NCI-H82 treated with DMSO at 0.1 percent for 48 hours (cell line): ENCODE measurements at regions not wholly inside any gene's neighbourhood (a gene's known extent, or its start where the extent isn't known, plus 50 kb on each side); places are given as distances from the start of the nearest gene placed in this dataset.

Experiments
- DNase-seq: peaks from one replicate; lab custom pipeline; 2025; ENCODE audit not compliant: unreplicated experiment; lab: John Stamatoyannopoulos, UW

DNA sequence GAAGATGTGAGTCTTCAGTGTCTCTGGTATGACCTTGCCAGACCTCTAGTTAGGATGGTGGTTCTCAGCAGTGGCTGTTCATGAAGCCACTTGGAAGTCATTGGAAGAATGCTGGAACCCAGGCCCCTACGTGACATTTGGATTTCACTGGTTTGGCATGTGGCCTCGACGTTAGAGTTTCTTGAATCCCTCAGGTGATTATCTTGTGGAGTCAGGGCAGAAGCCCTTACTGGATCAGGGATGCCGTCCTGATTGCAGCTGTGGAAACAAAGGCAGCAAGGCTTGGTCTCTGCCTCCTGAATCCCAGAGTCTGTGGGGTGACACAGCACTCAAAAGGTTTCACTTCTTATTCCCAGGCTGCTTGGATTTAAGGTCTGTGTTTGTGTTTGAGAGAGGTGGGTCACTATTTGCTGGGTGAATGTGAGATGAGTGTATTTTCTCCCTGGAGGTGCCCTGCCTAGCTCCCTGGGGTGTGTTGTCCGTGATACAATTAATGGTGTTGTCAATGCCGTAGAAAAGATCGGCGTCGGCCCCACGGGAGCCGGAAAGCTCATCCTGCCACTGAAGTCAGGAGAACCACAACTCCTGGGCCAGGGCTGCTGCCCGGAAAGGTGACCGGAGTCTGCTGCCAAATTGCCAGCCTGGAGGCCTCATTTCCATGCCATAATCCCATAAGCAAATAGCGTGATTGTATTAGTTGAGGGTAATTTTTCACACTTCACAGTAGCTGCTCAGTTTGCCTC is 939.0 kb downstream of the BRD1 start:
- DNase-seq, result no peak

DNA sequence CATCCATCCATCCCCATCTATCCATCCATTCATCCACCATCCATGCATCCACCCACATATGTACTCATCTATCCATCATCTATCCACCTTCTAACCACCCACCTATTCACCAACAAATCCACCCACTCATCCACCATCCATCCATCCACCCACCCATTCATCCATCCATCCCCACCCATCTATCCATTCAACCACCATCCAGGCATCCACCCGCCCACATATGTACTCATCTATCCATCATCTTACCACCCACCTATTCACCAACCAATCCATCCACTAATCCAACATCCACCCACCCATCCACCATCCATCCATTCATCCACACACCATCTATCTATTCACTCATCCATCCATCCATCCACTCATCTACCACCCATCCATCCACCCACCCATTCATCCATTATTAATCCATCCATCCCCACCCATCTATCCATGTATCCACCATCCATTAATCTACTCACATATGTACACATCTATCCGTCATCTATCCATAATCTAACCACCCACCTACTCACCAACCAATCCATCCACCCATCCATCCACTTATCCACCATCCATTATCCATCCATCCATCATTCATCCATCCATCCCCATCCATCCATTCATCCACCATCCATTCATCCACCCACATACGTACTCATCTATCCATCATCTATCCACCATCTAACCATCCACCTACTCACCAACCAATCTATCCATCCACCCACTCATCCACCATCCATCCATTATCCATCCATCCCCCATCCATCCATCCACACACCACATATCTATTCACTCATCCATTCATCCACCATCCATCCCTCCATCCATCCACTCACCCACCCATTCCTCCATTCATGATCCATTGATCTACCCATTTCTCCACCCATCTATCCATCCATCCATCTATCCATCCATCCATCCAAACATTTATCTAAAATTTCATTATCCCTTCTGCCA is 940.0 kb downstream of the BRD1 start:
- DNase-seq, result no peak

DNA sequence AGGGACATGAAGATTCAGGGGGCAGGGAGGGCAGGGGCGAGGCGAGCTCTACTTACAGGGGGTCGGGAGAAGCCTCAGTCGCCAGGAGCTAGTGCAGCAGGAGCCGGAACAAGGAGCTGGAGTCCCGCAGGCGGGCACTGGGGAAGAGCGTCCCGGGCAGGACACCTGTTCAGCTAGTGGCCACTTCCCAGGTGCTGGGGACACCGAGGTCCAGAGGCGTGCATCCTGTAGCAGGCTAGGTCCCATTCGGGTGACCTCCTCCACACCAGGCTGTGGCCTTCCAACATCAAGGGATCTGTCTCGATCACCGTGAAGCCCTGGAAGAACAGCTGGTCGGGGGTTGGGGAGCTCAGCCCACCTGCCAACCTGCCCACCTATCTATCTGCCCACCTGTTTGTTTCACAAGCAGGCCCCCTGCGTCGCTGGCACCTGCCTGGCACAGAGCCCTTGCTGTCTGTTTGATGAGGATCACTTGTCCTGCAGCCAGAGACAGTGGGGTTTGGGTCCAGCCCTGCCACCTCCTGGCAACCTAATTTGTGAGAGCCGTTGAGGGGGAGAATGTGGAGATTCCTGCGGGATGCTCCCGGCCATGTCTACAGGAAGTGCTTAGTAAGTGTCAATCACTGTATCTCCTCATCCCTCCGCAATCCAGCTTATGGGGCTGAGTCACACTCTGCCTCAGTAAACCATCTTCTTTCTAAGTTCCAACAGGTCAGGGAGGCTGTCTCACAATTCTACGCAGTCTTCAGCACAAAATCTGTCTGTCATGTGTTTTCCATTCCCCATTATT is 940.9 kb downstream of the BRD1 start:
- DNase-seq, result no peak

DNA sequence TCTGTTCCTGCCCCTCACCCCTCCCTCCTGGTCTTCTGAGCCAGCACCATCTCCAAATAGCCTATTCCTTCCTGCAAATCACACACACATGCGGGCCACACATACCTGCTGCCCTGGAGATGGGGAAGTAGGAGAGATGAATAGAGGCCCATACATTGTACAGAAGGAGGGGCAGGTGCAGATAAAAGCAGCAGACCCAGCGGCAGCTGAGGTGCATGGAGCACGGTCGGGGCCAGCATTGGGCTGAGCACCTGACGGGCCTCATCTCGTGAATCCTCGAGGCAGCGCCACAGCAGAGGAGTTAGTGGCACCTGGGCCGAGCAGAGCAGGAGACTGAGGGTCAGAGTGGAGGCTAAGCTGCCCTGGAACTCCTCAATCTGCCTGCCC is 941.8 kb downstream of the BRD1 start:
- DNase-seq, result no peak

DNA sequence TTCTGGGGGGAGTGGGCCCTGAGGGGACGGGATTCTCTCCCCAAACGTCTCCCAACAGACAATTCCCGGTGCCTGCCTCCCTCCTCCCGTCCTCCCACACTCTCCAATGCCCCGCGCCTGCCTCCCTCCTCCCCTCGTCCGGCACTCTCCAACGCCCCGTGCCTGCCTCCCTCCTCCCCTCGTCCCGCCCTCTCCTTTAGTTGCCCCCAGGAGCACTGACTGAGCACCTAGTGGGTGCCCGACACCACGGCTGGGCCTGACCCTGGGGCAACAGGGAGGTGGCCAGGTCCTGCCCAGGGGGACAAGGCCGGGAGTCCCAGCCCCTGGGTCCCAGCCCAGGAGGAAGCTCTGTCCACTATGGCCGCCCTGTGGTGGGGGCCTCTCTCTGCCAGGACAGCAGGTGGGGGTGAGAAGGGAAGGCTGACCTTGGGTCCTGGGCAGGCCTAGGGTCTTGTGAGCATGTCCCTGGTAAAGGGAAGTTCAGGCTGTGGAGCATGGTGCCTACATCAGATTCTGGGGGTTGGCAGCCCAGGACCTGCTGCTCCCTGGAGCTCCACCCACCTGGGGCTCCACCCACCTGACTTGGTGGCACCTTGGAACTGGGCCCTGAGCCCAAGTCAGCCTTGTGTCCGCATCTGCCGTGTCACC is 942.3 kb downstream of the BRD1 start:
- no peak for DNase-seq

DNA sequence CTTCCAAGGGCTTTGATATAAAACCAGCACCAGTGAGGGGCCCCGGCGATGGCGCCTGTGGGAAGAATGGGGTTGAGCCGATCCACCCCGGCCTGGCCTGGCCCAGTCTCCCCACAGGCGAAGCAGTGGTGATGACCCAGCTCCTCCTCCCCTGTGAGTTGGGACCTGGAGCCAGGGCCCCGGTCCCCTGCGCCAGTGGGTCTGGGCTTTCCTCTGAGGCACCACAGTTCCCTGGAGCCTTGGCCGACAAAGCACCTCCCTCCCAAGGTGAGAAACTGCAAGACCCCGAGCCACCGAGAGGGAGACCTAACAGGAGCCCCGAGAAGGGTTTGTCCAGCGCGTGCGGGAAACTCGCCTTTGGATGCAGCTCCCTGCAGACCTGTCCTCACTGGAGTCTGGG is 942.9 kb downstream of the BRD1 start:
- DNase-seq, result no peak

DNA sequence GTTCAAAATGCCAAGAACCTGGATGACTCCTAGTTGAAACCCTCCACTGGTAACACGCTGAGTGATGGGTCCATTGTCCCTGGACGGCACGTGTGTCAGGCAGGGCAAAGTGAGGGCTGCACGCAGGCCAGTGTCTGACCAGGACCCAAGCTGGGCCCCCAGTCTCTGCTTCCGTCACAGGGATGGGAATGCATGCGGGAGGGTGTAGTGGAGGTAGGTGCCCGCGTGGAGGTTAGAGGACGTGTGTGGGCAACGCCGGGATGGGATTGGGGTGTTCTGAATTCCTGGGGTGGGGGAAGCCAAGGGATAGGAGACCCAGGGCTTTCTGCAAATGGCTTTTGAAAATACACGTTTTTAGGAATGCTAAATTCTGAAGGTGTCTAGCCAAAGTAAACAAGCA is 943.3 kb downstream of the BRD1 start:
- no peak for DNase-seq

DNA sequence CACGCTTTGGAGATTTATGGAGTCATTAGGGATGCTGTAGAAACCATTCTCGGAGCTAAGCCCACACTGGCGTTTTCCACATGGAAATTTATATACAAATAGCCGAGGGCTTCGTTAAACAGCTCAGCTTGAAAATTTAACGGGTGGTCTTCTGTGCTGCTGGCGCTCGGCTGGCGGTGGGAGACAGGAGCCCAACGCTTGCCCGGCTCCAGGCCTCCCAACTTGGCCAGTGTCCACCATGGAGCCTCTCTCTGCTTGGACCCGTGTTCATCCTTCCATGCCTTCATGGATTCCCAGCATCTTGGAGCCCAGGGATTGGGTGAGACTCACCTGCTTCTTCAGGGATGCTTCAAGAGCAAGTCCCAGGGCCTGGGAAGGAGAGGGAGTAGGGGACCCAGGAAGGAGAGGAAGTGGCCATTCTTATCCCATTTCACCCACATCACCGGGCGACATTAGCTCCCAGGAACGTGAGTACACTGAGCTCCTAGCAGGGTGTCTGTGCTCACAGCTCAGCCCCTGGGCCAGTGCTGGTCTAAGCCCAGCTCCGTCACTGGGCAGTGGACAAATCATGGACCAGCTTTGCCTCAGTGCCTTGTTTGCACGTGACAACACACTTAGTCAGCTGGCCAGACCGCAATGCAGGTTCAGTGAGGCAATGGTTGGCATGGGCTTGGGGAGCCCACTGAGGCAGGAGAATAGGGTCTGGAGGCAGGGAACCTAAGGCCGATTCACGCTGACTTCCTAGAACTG is 944.3 kb downstream of the BRD1 start:
- no peak for DNase-seq

DNA sequence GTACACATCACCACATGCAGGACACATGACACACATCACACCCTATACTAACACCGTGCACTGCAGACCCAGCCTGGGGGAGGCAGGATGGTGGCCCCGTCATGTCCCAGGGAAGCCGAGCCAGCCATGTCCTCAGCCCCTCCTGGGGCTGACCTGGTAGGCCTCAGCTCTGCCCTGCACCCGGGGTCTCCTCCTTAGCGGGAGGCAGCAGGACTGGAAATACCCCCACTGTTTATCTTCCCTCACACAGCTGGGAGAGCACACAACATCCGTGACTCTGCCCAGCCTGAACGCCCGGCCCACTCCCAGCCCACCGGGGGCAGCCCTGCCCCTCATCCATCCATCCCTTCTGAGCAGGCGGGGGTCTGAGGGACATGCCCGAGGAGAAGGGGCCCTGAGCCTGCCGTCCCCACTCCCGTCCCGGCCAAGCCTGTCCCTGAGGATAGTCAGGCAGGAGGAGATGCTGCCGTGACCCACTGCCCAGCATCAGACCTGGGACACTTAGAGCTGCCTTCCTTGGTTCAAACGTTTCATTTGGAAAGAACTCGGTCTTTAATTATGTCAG is 945.0 kb downstream of the BRD1 start:
- DNase-seq, result no peak

DNA sequence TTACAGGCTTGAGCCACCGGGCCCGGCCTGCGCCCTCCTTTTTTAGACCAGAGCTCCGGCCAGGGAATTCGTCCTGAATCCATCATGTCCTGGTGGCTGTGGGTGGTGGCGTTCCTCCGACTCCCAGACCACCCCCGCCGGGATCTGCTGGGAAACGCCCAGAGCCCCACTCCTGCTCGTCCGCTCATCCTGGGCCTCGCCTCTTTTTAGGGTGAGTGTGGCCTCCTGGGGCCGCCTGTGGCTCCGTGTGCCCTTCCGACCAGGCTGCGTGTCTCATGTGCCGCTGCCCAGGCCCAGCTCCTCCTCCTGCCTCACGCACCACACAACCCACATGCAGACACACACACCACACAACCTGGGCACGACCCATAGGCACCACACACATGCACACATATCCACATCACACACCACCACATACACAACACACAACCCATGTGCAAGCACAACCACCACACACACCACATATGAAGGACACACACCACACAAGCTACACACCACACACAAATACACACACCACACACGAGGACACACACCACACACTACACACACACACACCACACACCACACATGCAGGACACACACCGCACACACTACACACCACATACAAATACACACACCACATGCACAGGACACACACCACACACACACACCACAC is 946.2 kb downstream of the BRD1 start:
- no peak for DNase-seq

DNA sequence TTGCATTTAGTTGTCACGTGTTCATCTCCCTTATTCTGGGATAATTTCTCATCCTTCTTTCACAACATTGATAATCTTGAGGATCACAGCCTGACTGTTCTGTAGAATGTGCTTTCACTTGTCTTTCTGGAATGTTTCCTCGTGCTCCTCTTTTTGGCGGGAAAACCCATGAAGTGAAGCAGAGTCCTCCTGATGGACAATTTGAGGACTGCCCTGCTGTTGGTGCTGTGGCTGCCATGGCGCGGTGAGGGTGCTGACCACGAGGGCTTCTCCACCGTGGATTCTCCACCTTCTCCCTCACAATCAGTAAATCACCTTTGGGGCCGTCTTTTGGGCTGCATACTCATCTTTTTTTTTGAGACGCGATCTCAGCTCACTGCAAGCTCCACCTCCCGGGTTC is 946.9 kb downstream of the BRD1 start:
- DNase-seq, result no peak

DNA sequence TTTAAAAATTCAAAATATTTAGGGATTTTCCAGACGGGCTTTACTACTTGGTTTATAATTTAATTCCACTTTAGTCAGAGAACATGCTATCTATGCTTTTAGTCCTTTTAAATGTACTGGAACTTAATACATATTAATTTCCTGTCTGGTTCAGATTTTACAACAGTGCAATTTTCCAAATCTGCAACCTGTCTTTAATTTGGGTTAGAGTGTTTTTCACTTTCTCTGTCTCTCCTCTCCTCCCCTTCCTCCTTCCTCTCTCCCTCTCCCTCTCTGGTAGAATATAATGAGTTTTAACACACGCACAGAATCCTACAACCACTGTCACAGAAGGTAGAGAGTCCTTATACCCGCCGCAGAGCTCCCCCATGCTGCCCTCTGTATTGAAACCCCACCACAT is 950.7 kb downstream of the BRD1 start:
- no peak for DNase-seq

DNA sequence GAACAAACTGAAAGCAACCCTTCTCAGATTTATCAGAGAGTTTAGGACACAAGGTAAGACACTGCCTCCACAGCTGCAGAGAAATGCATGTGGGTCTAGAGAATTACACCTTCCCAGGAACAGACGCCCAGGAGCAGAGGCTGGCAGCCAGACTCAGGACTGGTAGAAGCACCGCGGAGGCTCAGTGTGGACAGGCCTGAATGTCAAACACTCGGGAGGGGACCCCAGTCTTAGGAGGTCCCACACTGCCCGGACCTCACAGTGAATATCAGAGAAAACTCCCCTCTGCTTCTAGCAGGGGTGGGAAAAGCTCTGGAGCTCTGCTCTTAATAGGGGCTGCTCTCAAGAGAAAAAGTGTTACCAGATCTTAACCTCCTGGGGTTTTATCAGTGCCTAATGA is 952.7 kb downstream of the BRD1 start:
- no peak for DNase-seq

DNA sequence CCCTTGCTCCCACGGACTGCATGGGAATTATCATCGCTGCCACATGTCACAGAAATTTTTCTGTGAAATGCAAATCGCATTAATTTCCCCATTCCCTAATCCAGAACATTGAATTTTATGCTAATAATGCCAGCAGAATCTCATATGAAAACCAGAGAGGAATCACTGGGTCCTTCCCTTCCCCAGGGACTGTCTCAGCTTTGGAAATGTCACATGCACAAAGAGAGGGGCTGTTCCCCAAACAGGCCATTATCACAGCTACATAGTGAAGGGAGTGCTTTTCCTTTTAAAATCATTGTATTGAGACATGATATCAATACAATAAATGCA is 954.5 kb downstream of the BRD1 start:
- no peak for DNase-seq

DNA sequence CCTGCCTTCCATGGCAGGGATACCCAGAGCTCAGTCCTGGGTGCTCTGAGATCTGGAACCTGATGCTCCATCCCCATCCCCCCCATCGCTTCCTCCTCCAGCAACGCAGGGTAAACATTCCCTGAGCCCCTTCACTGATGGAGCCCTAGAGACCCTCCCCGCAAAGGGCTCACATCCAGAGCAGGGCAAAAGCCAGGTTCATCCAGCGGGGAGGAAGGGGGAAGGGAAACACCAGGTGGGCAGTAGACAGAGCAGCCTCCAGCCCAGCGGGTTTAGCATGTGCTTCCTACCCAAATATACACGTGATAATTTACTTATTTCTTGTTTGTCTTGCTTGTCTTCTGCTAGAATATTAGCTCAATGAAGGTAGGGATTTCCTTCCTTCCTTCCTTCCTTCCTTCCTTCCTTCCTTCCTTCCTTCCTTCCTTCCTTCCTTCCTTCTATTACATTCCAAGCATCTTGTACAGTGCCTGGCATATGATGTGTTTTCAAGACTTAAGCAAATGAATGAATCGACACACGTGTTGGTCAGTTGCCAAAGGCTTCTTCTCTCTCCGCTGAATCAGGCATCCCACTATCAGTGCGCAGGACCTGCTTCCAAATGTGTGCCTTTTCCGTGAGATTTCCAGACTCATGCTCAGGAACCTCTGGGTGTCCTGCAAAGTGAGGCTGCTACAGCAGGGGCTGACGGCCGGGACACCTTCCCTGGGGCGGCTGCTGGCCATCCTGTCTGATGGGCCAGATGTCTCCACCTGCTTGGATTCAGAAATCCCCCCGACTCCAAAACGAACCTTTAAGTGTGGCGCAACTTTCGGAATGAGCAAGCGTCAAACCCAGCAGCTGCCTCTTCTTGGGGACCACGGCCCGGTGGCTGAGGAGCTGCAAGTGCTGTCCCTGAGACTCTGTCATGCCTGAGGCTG is 955.1 kb downstream of the BRD1 start:
- no peak for DNase-seq

DNA sequence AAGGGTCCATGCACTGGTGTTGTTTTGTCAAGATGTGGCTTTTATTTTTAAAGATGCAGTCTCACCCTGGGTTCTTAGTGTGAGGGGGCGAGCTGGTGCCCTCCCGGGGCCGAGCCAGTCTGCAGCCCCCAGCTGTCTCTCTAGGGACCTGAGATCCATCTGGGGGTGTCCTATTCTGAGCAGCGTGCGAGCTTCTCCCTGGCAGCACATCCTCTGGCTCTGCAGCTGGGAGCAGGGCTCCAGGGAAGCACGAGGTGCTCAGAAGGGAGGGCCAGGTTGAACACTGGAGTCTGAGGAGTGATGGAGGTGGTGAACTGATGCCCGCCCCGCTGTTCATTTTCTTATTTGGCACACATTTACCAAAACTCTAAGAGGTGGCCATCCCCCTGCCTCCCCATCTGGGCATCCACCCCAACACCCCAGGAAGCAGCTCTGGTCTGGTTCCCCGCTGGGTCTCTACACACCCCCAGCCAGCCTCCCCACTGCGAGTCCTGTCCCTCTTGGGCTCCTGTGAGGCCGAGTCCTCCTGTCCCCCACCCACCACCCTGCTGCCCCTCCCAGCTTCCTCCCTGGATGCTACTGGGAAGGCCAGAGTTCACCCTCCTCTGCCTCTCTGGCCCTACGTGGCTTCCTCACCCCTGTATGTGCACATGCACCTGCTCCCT is 956.4 kb downstream of the BRD1 start:
- DNase-seq, result no peak

DNA sequence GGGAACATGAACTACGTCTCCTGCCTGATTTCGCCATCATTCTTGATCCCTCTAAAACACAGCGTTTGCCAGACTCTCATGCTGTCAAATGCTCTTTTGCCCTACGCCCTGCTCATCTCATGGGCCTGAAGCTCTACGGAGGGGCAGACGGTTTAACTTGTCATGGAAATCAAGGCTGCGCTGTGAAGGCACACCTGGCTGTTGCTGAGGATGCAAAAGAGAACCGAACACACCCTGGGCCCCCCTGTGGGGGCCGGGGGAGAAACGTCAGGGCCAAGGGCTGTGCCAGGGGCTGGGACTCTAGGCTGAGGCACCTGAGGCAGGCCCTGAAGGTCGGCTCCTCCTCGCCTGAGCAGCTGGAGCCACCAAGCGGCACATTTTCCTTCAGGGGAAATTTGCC is 957.2 kb downstream of the BRD1 start:
- no peak for DNase-seq

DNA sequence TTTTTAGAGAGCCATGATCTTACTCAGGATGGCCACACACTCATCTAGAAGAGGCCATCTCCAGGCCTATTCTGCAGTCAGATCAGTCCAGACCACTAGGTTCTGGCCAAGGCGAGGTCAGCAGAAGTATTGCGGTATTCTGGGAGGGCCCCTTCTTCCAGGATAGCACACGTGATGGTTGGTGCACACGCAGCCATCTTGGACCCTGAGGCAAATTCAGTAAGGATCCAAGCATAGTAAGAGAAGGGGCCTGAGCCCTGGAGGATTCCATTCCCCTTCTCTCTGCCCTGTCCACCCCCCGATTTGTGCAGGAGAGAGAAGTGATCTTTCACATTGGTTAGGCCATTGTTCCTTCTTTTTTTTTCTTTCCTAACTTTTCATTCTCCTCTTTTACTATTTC is 957.9 kb downstream of the BRD1 start:
- DNase-seq, result no peak
